Retinal pigment epithelial cell (primary cell): ENCODE measurements at regions not wholly inside any gene's neighbourhood (a gene's known extent, or its start where the extent isn't known, plus 50 kb on each side); places are given as distances from the start of the nearest gene placed in this dataset.

Experiments
- DNase-seq: peaks from one replicate; pipeline ENCODE4 v3.0.0-alpha.2; 2010; ENCODE audit warnings: low read depth
- H3K4me3 ChIP-seq: 2 replicates; pipeline ENCODE4 v1.5.1; 2011; ENCODE audit warnings: mild to moderate bottlenecking, low read length, control low read depth, moderate library complexity
- TF ChIP-seq, protein P1 (sequence below): conservative IDR thresholded peaks from 2 replicates; pipeline ENCODE4 v1.5.1; 2011; ENCODE audit warnings: low read depth, low read length, control low read depth, inconsistent platforms

DNA sequence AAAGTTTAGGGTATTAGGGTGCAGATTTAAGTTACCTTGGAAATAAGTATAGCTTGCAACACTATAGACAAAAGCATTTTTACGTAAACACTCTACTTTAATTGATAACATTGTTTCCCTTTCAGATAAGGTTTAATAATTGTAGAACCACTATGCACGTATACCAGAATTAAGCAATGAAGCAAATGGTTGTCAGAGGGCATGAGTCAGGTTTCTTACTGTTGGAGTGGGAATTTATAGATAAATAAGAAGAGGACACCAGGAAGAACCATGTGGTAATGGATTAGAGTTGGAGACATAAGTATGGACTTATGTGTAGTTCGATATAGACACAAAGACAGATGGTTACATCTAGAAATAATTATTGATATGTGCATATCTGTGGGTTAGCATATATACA lies 355.6 kb downstream of the ETV1 start:
- H3K4me3 ChIP-seq, result no peak overlapping the region
- DNase-seq, result no peak
- TF ChIP-seq, protein P1, sequence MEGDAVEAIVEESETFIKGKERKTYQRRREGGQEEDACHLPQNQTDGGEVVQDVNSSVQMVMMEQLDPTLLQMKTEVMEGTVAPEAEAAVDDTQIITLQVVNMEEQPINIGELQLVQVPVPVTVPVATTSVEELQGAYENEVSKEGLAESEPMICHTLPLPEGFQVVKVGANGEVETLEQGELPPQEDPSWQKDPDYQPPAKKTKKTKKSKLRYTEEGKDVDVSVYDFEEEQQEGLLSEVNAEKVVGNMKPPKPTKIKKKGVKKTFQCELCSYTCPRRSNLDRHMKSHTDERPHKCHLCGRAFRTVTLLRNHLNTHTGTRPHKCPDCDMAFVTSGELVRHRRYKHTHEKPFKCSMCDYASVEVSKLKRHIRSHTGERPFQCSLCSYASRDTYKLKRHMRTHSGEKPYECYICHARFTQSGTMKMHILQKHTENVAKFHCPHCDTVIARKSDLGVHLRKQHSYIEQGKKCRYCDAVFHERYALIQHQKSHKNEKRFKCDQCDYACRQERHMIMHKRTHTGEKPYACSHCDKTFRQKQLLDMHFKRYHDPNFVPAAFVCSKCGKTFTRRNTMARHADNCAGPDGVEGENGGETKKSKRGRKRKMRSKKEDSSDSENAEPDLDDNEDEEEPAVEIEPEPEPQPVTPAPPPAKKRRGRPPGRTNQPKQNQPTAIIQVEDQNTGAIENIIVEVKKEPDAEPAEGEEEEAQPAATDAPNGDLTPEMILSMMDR, result no peak

DNA sequence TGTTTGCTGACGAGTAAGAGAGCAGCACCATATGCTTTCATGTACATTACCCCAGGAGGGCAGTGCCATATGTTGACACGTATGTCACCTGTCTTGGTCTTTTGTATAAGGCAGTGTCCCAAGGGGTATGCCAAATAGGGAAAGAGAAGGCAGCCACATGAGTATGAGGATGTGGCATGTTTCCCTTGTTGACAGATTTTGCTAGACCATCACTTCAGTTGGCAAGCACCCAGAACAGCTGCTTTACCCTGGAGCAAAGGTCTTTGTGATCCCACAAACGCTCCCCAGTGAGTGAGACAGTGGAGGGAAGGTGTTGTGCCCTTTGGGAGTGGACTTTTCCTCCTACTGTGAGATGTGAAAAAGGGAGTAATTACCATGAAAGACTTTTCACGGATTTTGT lies 350.1 kb downstream of the ETV1 start:
- TF ChIP-seq, protein P1, result no peak

DNA sequence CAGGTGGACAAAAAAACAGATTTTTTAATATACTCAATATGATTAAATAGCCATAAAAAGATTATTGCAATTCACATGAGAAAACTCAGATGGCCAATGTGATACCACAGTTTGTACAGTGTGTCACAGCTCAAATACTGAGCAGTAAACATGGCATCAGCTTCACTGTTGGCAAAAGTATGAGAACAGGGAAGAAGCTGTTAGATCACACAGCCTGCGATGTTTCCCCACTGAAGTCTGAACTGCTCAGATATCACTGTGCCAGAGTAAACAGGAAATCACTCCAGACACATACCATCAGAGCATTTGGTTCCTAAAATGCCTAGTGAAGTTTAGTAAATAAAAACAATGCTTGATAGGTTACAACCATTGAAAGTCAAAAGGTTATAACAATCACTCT lies 347.8 kb downstream of the ETV1 start:
- DNase-seq, result no peak
- TF ChIP-seq, protein P1, result no peak

More for the DNA sequence above, 350.1 kb downstream of the ETV1 start:
- H3K4me3 ChIP-seq, result no peak overlapping the region
- no peak for DNase-seq

DNA sequence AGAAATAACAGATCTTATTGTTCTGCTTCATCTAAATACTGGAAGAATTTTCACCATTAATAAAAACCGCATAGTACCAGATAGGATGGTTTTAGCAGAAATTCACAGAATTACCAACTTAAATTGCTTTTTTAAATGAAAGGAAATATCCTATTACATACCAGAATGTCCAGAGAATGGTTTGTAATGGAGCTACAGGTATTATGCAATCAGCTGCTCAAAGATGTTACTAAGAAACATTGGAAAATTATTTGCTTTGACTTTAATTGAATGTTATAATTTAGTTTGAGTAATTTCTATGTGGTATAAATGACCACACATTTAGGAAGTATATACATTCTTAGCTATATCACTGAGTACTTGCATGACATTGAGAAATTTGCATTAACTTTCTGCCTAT lies 338.3 kb downstream of the ETV1 start:
- no peak overlapping the region for H3K4me3 ChIP-seq
- DNase-seq, result no peak
- TF ChIP-seq, protein P1, result no peak

More for the DNA sequence above, 347.8 kb downstream of the ETV1 start:
- no peak overlapping the region for H3K4me3 ChIP-seq

DNA sequence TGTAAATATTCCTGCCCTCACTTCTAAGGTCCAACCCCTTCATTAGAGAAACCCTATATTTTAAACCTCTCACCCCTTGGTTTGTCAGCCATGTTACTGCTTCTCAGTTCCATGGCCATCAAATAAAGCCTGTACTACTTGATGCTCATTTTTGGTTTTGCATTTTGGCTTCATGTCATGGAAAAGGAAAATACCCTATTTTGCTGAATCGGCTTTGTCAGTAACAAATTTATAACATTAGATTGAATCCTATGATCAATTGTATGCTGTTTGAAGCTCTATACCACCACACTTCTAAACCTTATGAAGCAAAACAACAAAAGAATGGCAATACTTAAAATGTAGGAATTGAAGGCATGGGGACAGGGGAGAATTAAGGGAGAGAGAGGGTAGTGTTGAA lies 333.1 kb downstream of the ETV1 start:
- no peak overlapping the region for H3K4me3 ChIP-seq
- DNase-seq, result no peak
- TF ChIP-seq, protein P1, result no peak

DNA sequence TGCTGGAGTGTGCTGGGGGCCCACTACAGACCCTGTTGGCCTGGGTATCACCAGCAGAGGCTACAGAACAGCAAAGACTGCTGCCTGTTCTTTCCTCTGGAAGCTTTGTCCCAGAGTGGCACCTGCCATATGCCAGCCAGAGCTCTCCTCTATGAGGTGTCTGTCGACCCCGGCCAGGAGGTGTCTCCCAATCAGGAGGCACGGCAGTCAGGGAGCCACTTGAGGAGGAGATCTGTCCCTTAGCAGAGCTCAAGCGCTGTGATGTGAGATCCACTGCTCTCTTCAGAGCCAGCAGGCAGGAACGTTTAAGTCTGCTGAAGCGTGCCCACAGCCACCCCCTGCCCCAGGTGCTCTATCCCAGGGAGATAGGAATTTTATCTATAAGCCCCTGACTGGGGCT lies 316.2 kb downstream of the ETV1 start:
- TF ChIP-seq, protein P1, result no peak
- DNase-seq, result no peak
- H3K4me3 ChIP-seq, result no peak overlapping the region

DNA sequence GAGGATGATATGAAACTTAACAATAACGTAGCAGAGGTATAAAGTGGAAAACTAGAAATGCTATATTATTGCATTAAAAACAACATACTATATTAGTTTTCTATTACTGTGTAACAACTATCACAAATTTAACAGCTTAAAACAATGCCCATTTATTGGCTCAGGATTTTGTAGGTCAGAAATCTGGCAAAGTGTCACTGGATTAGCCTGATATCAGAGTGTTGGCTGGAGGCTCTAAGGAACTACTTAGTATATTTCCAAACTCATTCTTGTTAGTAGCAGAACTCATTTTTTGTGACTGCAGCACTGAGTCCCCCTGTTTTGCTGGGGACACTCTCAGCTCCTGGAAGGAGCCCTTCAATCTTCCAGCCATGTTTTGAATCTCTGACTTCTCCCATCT lies 306.8 kb downstream of the ETV1 start:
- TF ChIP-seq, protein P1, result no peak
- no peak for DNase-seq

More for the DNA sequence above, 306.8 kb downstream of the ETV1 start:
- no peak overlapping the region for H3K4me3 ChIP-seq
